K562 (cell line): ENCODE measurements at regions not wholly inside any gene's neighbourhood (a gene's known extent, or its start where the extent isn't known, plus 50 kb on each side); places are given as distances from the start of the nearest gene placed in this dataset.

Source experiments
- ATAC-seq: fragments of 200-7000 bp; cut with Tn5 transposase; 3 replicates; pipeline ENCODE4 v1.9.1; 2020; ENCODE audit warnings: moderate library complexity
- BruUV-seq: library from RNA; stranded (reverse); fragments of 400-500 nt; replicated peaks from 2 replicates; lab custom pipeline; 2021; lab: Mats Ljungman, UMichigan
- CTCF ChIA-PET: fragments of 300-600 bp; formaldehyde crosslinking; extraction: SDS; loops from one replicate; lab custom pipeline; 2021; ENCODE audit warnings: low intra/inter-chr PET ratio; lab: Yijun Ruan, JAX
- POLR2A ChIA-PET: fragments of 300-600, 350-650 bp; sonication (Branson Sonifier 250); formaldehyde crosslinking; extraction: SDS; loops from one replicate; lab custom pipeline; 2021; ENCODE audit warnings: antibody characterized with exemption, inconsistent platforms; lab: Yijun Ruan, JAX
- DNase-seq, 4 experiments: peaks; one replicate each; pipeline versions ENCODE4 v3.0.0 to v3.0.0-alpha.2; 2011 to 2018; ENCODE audit warnings: low spot score in 3 of 4, mixed read lengths in 3 of 4; ENCODE audit errors: extremely low read depth in 1 of 4
- FAIRE-seq: peaks from 2 replicates; lab custom pipeline; 2011; peaks lifted over from hg19 to GRCh38; lab: Jason Lieb, UNC
- H2AFZ ChIP-seq: 2 replicates; pipeline ENCODE4 v1.6.0; 2011; ENCODE audit warnings: low read depth, low read length, control low read depth, inconsistent platforms
- H3K27ac ChIP-seq: fragments of 200-600 bp; 3 replicates; pipeline ENCODE4 v1.8.0; 2011; ENCODE audit warnings: low read depth, mild to moderate bottlenecking, control low read depth, inconsistent platforms, low read length, moderate library complexity, mixed read lengths; ENCODE audit errors: extremely low read depth
- H3K27me3 ChIP-seq, 2 experiments: fragments of 300-600 bp in 1 of 2; 2 replicates in 1 of 2; 3 replicates in 1 of 2; pipeline versions ENCODE4 v1.6.0 to v1.8.0; 2011; ENCODE audit warnings: inconsistent platforms in 2 of 2, low read length in 2 of 2, mild to moderate bottlenecking in 1 of 2, mixed read lengths in 1 of 2, moderate library complexity in 1 of 2; ENCODE audit not compliant: control insufficient read depth in 2 of 2, insufficient read depth in 2 of 2
- H3K36me3 ChIP-seq: fragments of 300-600 bp; 3 replicates; pipeline ENCODE4 v1.8.0; 2011; ENCODE audit warnings: mild to moderate bottlenecking, low read length, inconsistent platforms; ENCODE audit not compliant: control insufficient read depth, insufficient read depth
- H3K4me1 ChIP-seq, 2 experiments: fragments of 200-600 bp in 1 of 2; replicated peaks in 1 of 2; 2 replicates in 1 of 2; 3 replicates in 1 of 2; pipeline versions ENCODE4 v1.5.1 to v1.8.0; 2011; ENCODE audit warnings: inconsistent platforms in 2 of 2, low read length in 2 of 2, mild to moderate bottlenecking in 1 of 2, mixed read lengths in 1 of 2, moderate library complexity in 1 of 2; ENCODE audit not compliant: control insufficient read depth in 2 of 2, insufficient read depth in 2 of 2
- H3K4me2 ChIP-seq: 2 replicates; pipeline ENCODE4 v1.6.1; 2011; ENCODE audit warnings: low read length, control low read depth, inconsistent platforms, mixed read lengths; ENCODE audit not compliant: insufficient read depth
- H3K4me3 ChIP-seq: fragments of 200-600 bp; sonication (generic), shearing (Covaris generic); 2 replicates; pipeline ENCODE4 v1.5.1; 2016; ENCODE audit warnings: control low read depth, inconsistent platforms
- H3K79me2 ChIP-seq: fragments of 200-600 bp; 3 replicates; pipeline ENCODE4 v1.8.0; 2011; ENCODE audit warnings: low read length, inconsistent platforms; ENCODE audit not compliant: control insufficient read depth, insufficient read depth
- H3K9ac ChIP-seq, 2 experiments: 2 replicates each; pipeline versions ENCODE4 v1.6.0 to v1.6.1; 2011; ENCODE audit warnings: low read depth in 2 of 2, low read length in 2 of 2, control low read depth in 1 of 2, inconsistent platforms in 1 of 2, mild to moderate bottlenecking in 1 of 2, mixed read lengths in 1 of 2; ENCODE audit not compliant: insufficient read depth in 1 of 2
- H3K9me1 ChIP-seq: one replicate; pipeline ENCODE4 v1.6.0; 2011; ENCODE audit warnings: inconsistent platforms, mild to moderate bottlenecking, low read length, moderate library complexity; ENCODE audit not compliant: control insufficient read depth, insufficient read depth
- H3K9me3 ChIP-seq: replicated peaks from 2 replicates; pipeline ENCODE4 v1.5.1; 2011; ENCODE audit warnings: low read depth, low read length, inconsistent platforms; ENCODE audit not compliant: control insufficient read depth, insufficient read depth
- H4K20me1 ChIP-seq: replicated peaks from 2 replicates; pipeline ENCODE4 v1.6.1; 2011; ENCODE audit warnings: low read length, inconsistent platforms, mixed read lengths; ENCODE audit not compliant: control insufficient read depth, insufficient read depth
- ARID2 ChIP-seq: fragments of 450-650 bp; IDR thresholded peaks from 2 replicates; pipeline ENCODE4 v1.6.1; 2017; ENCODE audit warnings: antibody characterized with exemption, mild to moderate bottlenecking
- BRD4 ChIP-seq: fragments of 200-600 bp; sonication (generic); IDR thresholded peaks from 2 replicates; pipeline ENCODE4 v1.6.1; 2017; ENCODE audit warnings: inconsistent platforms
- ERF ChIP-seq: fragments of 450-650 bp; formaldehyde crosslinking; IDR thresholded peaks from 2 replicates; pipeline ENCODE4 v1.4.0; 2020; ENCODE audit warnings: mild to moderate bottlenecking, mixed read lengths
- GABPB1 ChIP-seq: sonication (generic); formaldehyde crosslinking; IDR thresholded peaks from 2 replicates; pipeline ENCODE4 v1.8.0; 2022; ENCODE audit warnings: mild to moderate bottlenecking, missing genetic modification reagents
- GTF2E2 ChIP-seq: fragments of 200-800 bp; sonication (Bioruptor generic); IDR thresholded peaks from 2 replicates; pipeline ENCODE4 v1.6.1; 2016; ENCODE audit warnings: missing genetic modification characterization, missing compliant biosample characterization
- HDGF ChIP-seq: fragments of 450-650 bp; IDR thresholded peaks from 2 replicates; pipeline ENCODE4 v1.6.1; 2016
- HLTF ChIP-seq: fragments of 450-650 bp; IDR thresholded peaks from 2 replicates; pipeline ENCODE4 v1.6.1; 2016
- PYGO2 ChIP-seq: fragments of 450-650 bp; IDR thresholded peaks from 2 replicates; pipeline ENCODE4 v1.6.1; 2016; ENCODE audit warnings: mild to moderate bottlenecking, missing genetic modification characterization, moderate library complexity, missing compliant biosample characterization
- SLC30A9 ChIP-seq: fragments of 250-450 bp; sonication (Bioruptor Pico); IDR thresholded peaks from 2 replicates; pipeline ENCODE4 v1.8.0; 2022; ENCODE audit warnings: mild to moderate bottlenecking, moderate library complexity
- TAF15 ChIP-seq: fragments of 200-400 bp; formaldehyde crosslinking; IDR thresholded peaks from 2 replicates; pipeline ENCODE4 v1.6.1; 2017; ENCODE audit warnings: mild to moderate bottlenecking, low read depth, low read length, moderate library complexity
- TBP ChIP-seq: optimal IDR thresholded peaks from 2 replicates; pipeline ENCODE3; 2011; ENCODE audit warnings: low read depth, low read length, improper control_type of control experiment
- ZBTB17 ChIP-seq: fragments of 450-650 bp; formaldehyde crosslinking; IDR thresholded peaks from 2 replicates; pipeline ENCODE4 v1.4.0; 2020; ENCODE audit warnings: mild to moderate bottlenecking
- ZNF41 ChIP-seq: fragments of 250-450 bp; sonication (Bioruptor Pico); conservative IDR thresholded peaks from 2 replicates; pipeline ENCODE4 v1.4.0; 2020; ENCODE audit warnings: mild to moderate bottlenecking
- ZNF507 ChIP-seq: conservative IDR thresholded peaks from 2 replicates; pipeline ENCODE4 v1.6.1; 2017; ENCODE audit warnings: missing genetic modification characterization, missing compliant biosample characterization
- ZNF551 ChIP-seq: fragments of 250-450 bp; sonication (Bioruptor Pico); IDR thresholded peaks from 2 replicates; pipeline ENCODE4 v1.5.0; 2021; ENCODE audit warnings: mild to moderate bottlenecking, moderate library complexity
- ZNF644 ChIP-seq: fragments of 200-800 bp; sonication (Bioruptor generic); IDR thresholded peaks from 2 replicates; pipeline ENCODE4 v1.6.1; 2016; ENCODE audit warnings: low read depth, missing genetic modification characterization, missing compliant biosample characterization
- ZNF707 ChIP-seq: fragments of 250-450 bp; sonication (Bioruptor Pico); conservative IDR thresholded peaks from 2 replicates; pipeline ENCODE4 v1.8.0; 2022; ENCODE audit warnings: inconsistent platforms, mild to moderate bottlenecking, moderate library complexity
- ZNF780A ChIP-seq: fragments of 250-450 bp; sonication (Bioruptor Pico); IDR thresholded peaks from 2 replicates; pipeline ENCODE4 v1.5.0; 2021; ENCODE audit warnings: mild to moderate bottlenecking
- WGBS: fragments of 100-300 bp; shearing (Covaris generic); methylation state at CpG from one replicate; pipeline ENCODE4 v1.1.6; 2016; ENCODE audit warnings: low coverage, mixed read lengths; ENCODE audit not compliant: insufficient coverage; ENCODE audit errors: missing lambda C conversion rate; 5-methylcytosine and 5-hydroxymethylcytosine counted together
- in situ Hi-C: fragments of 300-500 bp; cut with MboI; formaldehyde crosslinking; loops from 4 replicates; pipeline ENCODE4 v1.15.0; 2018; ENCODE audit warnings: inconsistent platforms, mixed read lengths
- intact Hi-C: fragments of 100-400 bp; cut with micrococcal nuclease; formaldehyde crosslinking; loops from 2 replicates; pipeline ENCODE4 v1.14.2; 2022
- TF ChIP-seq, protein P1 (sequence below), 2 experiments: fragments of 450-650 bp; IDR thresholded peaks; 2 replicates each; pipeline ENCODE4 v1.6.1; 2018; ENCODE audit warnings: mild to moderate bottlenecking in 2 of 2, low read depth in 1 of 2; ENCODE audit not compliant: partially characterized antibody in 2 of 2
- TF ChIP-seq, protein P2 (sequence below): fragments of 250-450 bp; sonication (Bioruptor Pico); IDR thresholded peaks from 2 replicates; pipeline ENCODE4 v1.5.0; 2021

GRCh38 chr5:74378464-74378863 is 262.1 kb downstream of the ENC1 start:
- Histone ChIP-seq H3K27ac (no peak overlapping the region), H3K36me3 (no peaks in the 10 kb centered on the region), H3K4me1 (no peaks in the 10 kb centered on the region), H2AFZ (no peak overlapping the region), H3K4me3 (no peak overlapping the region), H3K9ac (no peak overlapping the region), H4K20me1 (no peaks in the 10 kb centered on the region), H3K27me3 (peaks cover 0 to 4% of the 10 kb centered on the region in 2 experiments; a peak in 3 of 5 replicates), H3K9me3 (no peaks in the 10 kb centered on the region), H3K4me2 (no peak overlapping the region), H3K79me2 (no peaks in the 10 kb centered on the region), H3K9me1 (no peaks in the 10 kb centered on the region)
- no peak for ATAC-seq
- TF ChIP-seq BRD4, result no peak
- no peak for TF ChIP-seq ZNF41 (CRISPR knock-in tag)
- TF ChIP-seq TAF15, result no peak
- TF ChIP-seq ZNF707 (CRISPR knock-in tag), result no peak
- TF ChIP-seq HLTF, result no peak
- TF ChIP-seq ERF (CRISPR knock-in tag), result no peak
- no peak for TF ChIP-seq PYGO2 (tag)
- TF ChIP-seq ZNF507 (tag), result no peak
- TF ChIP-seq ZNF780A, result no peak
- no peak for TF ChIP-seq ZNF551 (CRISPR knock-in tag)
- no peak for TF ChIP-seq GABPB1
- TF ChIP-seq, protein P1, sequence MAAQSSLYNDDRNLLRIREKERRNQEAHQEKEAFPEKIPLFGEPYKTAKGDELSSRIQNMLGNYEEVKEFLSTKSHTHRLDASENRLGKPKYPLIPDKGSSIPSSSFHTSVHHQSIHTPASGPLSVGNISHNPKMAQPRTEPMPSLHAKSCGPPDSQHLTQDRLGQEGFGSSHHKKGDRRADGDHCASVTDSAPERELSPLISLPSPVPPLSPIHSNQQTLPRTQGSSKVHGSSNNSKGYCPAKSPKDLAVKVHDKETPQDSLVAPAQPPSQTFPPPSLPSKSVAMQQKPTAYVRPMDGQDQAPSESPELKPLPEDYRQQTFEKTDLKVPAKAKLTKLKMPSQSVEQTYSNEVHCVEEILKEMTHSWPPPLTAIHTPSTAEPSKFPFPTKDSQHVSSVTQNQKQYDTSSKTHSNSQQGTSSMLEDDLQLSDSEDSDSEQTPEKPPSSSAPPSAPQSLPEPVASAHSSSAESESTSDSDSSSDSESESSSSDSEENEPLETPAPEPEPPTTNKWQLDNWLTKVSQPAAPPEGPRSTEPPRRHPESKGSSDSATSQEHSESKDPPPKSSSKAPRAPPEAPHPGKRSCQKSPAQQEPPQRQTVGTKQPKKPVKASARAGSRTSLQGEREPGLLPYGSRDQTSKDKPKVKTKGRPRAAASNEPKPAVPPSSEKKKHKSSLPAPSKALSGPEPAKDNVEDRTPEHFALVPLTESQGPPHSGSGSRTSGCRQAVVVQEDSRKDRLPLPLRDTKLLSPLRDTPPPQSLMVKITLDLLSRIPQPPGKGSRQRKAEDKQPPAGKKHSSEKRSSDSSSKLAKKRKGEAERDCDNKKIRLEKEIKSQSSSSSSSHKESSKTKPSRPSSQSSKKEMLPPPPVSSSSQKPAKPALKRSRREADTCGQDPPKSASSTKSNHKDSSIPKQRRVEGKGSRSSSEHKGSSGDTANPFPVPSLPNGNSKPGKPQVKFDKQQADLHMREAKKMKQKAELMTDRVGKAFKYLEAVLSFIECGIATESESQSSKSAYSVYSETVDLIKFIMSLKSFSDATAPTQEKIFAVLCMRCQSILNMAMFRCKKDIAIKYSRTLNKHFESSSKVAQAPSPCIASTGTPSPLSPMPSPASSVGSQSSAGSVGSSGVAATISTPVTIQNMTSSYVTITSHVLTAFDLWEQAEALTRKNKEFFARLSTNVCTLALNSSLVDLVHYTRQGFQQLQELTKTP (IDR thresholded peaks at IDR 0.05; ENCODE audit: low read depth in 1 of 2, partially characterized antibody in 2 of 2), result no peak
- TF ChIP-seq GTF2E2 (tag), result no peak
- TF ChIP-seq ZBTB17, result no peak
- TF ChIP-seq, protein P2, sequence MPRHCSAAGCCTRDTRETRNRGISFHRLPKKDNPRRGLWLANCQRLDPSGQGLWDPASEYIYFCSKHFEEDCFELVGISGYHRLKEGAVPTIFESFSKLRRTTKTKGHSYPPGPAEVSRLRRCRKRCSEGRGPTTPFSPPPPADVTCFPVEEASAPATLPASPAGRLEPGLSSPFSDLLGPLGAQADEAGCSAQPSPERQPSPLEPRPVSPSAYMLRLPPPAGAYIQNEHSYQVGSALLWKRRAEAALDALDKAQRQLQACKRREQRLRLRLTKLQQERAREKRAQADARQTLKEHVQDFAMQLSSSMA (CRISPR knock-in tag), result no peak
- no peak for TF ChIP-seq SLC30A9 (CRISPR knock-in tag)
- TF ChIP-seq ARID2, result no peak
- no peak for TF ChIP-seq ZNF644 (tag)
- TF ChIP-seq HDGF, result no peak
- TF ChIP-seq TBP, result no peak
- BruUV-seq, result no TSS peak
- intact Hi-C loops, result no loop called here
- ChIA-PET POLR2A (no interaction called here), CTCF (no interaction called here)
- FAIRE-seq, result no peak
- in situ Hi-C loops, result no loop called here
- DNase-seq, result no peak
- WGBS, result 25% methylated on average over 1 of the region's 1 CpG
